ENCODE measurements at regions not wholly inside any gene's neighbourhood (a gene's known extent, or its start where the extent isn't known, plus 50 kb on each side); places are given as distances from the start of the nearest gene placed in this dataset.

DNA sequence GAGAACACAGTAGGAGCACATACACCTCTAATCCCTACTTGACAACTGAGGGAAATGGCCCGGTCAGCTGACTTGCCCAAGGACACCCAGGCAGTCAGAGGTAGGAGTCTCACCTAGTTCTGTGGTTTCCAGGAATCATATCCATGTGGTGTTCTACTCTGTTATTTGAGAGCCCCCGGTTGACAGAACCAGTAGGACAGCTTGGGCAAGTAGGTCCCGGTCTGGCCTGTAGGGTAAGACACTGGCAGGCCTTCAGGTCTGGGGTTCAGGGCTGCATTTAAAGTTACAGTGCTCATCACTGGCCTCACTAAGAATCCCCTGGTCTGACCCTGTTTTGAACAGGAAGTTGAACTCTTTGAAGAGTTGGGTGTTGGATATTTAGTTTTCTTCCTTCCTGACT, 476.1 kb downstream of the SHQ1 start:
- intact Hi-C loops (cut with micrococcal nuclease; ENCODE audit: unreplicated experiment): no loop called here
- no TSS peak for BruUV-seq (replicated peaks)

DNA sequence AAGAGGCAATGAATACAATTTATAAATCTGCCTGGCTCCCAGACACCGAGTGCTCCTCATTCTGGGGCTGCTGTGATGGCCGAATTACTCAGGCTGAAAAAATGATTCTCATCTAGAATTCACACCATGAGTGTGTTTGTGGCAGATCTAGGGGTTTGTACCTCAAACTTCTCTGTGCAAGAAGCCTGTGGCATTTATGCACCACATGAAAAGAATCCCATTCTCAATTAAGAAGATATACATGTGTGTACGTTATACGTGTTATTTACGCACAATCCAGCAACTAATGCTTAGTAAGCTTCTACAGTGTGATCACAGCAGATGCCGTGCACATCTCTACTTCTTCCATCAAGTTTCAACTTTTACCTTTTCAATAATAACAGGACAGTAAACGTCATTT, 476.8 kb downstream of the SHQ1 start:
- ATAC-seq: no peak
- H3K4me1 ChIP-seq (ENCODE audit: control insufficient read depth, insufficient read depth, low read length): no peaks in the 10 kb centered on the region
- TF ChIP-seq, protein P1, sequence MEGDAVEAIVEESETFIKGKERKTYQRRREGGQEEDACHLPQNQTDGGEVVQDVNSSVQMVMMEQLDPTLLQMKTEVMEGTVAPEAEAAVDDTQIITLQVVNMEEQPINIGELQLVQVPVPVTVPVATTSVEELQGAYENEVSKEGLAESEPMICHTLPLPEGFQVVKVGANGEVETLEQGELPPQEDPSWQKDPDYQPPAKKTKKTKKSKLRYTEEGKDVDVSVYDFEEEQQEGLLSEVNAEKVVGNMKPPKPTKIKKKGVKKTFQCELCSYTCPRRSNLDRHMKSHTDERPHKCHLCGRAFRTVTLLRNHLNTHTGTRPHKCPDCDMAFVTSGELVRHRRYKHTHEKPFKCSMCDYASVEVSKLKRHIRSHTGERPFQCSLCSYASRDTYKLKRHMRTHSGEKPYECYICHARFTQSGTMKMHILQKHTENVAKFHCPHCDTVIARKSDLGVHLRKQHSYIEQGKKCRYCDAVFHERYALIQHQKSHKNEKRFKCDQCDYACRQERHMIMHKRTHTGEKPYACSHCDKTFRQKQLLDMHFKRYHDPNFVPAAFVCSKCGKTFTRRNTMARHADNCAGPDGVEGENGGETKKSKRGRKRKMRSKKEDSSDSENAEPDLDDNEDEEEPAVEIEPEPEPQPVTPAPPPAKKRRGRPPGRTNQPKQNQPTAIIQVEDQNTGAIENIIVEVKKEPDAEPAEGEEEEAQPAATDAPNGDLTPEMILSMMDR (IDR thresholded peaks at IDR 0.05): no peak
- TF ChIP-seq, protein P2, sequence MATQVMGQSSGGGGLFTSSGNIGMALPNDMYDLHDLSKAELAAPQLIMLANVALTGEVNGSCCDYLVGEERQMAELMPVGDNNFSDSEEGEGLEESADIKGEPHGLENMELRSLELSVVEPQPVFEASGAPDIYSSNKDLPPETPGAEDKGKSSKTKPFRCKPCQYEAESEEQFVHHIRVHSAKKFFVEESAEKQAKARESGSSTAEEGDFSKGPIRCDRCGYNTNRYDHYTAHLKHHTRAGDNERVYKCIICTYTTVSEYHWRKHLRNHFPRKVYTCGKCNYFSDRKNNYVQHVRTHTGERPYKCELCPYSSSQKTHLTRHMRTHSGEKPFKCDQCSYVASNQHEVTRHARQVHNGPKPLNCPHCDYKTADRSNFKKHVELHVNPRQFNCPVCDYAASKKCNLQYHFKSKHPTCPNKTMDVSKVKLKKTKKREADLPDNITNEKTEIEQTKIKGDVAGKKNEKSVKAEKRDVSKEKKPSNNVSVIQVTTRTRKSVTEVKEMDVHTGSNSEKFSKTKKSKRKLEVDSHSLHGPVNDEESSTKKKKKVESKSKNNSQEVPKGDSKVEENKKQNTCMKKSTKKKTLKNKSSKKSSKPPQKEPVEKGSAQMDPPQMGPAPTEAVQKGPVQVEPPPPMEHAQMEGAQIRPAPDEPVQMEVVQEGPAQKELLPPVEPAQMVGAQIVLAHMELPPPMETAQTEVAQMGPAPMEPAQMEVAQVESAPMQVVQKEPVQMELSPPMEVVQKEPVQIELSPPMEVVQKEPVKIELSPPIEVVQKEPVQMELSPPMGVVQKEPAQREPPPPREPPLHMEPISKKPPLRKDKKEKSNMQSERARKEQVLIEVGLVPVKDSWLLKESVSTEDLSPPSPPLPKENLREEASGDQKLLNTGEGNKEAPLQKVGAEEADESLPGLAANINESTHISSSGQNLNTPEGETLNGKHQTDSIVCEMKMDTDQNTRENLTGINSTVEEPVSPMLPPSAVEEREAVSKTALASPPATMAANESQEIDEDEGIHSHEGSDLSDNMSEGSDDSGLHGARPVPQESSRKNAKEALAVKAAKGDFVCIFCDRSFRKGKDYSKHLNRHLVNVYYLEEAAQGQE (IDR thresholded peaks at IDR 0.05; ENCODE audit: insufficient read depth in 1 of 2, low read depth in 2 of 2, low read length in 1 of 2): no peak
- no peak for TF ChIP-seq POLR2AphosphoS5 (IDR thresholded peaks at IDR 0.05; ENCODE audit: low read depth, low read length)
- TF ChIP-seq TCF7L2 (IDR thresholded peaks at IDR 0.05; ENCODE audit: low read depth, low read length): no peak
- TF ChIP-seq SIN3A (IDR thresholded peaks at IDR 0.05; ENCODE audit: borderline replicate concordance, insufficient read depth, low read depth, low read length): no peak
- H3K9me3 ChIP-seq (ENCODE audit: control insufficient read depth, insufficient read depth, low read depth, low read length): no peaks in the 10 kb centered on the region
- H3K27ac ChIP-seq (ENCODE audit: low read length): no peak overlapping the region
- POLR2A ChIA-PET: no interaction called here
- no peak overlapping the region for H3K4me3 ChIP-seq (ENCODE audit: low read depth in 2 of 2, low read length in 2 of 2)
- CTCF ChIA-PET: no interaction called here
- intact Hi-C loops (cut with micrococcal nuclease; ENCODE audit: unreplicated experiment): no loop called here
- no TSS peak for BruUV-seq (replicated peaks)
- in situ Hi-C loops (cut with HindIII; ENCODE audit: low pct_unique_long_range_greater_than_20kb, low sequenced_read_pairs): no loop called here
- H3K36me3 ChIP-seq (ENCODE audit: control insufficient read depth, insufficient read depth, low read length): no peaks in the 10 kb centered on the region
- no peak for DNase-seq (ENCODE audit: low read depth, low spot score)
- H3K27me3 ChIP-seq (ENCODE audit: control insufficient read depth, insufficient read depth, low read length): no peaks in the 10 kb centered on the region

More for the DNA sequence above, 476.1 kb downstream of the SHQ1 start:
- H3K4me3 ChIP-seq (ENCODE audit: low read depth in 2 of 2, low read length in 2 of 2): no peak overlapping the region
- POLR2A ChIA-PET: no interaction called here
- no peak for TF ChIP-seq POLR2AphosphoS5 (IDR thresholded peaks at IDR 0.05; ENCODE audit: low read depth, low read length)
- TF ChIP-seq, protein P2 (IDR thresholded peaks at IDR 0.05; ENCODE audit: insufficient read depth in 1 of 2, low read depth in 2 of 2, low read length in 1 of 2): no peak
- TF ChIP-seq TCF7L2 (IDR thresholded peaks at IDR 0.05; ENCODE audit: low read depth, low read length): no peak
- no peak for TF ChIP-seq SIN3A (IDR thresholded peaks at IDR 0.05; ENCODE audit: borderline replicate concordance, insufficient read depth, low read depth, low read length)
- TF ChIP-seq, protein P1 (IDR thresholded peaks at IDR 0.05): no peak
- ATAC-seq: no peak
- H3K27me3 ChIP-seq (ENCODE audit: control insufficient read depth, insufficient read depth, low read length): no peaks in the 10 kb centered on the region
- H3K4me1 ChIP-seq (ENCODE audit: control insufficient read depth, insufficient read depth, low read length): no peaks in the 10 kb centered on the region
- in situ Hi-C loops (cut with HindIII; ENCODE audit: low pct_unique_long_range_greater_than_20kb, low sequenced_read_pairs): no loop called here
- H3K9me3 ChIP-seq (ENCODE audit: control insufficient read depth, insufficient read depth, low read depth, low read length): no peaks in the 10 kb centered on the region
- DNase-seq (ENCODE audit: low read depth, low spot score): no peak
- no peak overlapping the region for H3K27ac ChIP-seq (ENCODE audit: low read length)
- H3K36me3 ChIP-seq (ENCODE audit: control insufficient read depth, insufficient read depth, low read length): no peaks in the 10 kb centered on the region
- CTCF ChIA-PET: no interaction called here
